ENCODE measurements at regions not wholly inside any gene's neighbourhood (a gene's known extent, or its start where the extent isn't known, plus 50 kb on each side); places are given as distances from the start of the nearest gene placed in this dataset.
"Not testable (repeated sequence)": the region's sequence is repeated elsewhere in the genome, so short reads cannot be mapped to it uniquely, and the experiment has no call there.

GRCh38 chr9:95783426-95783975, 92.0 kb upstream of the ERCC6L2 start:
- H3K27ac ChIP-seq (ENCODE audit: insufficient read depth, low read length, poor library complexity, severe bottlenecking): no peak overlapping the region
- H3K9me3 Mint-ChIP-seq: no peaks in the 10 kb centered on the region
- no peaks in the 10 kb centered on the region for H3K36me3 Mint-ChIP-seq
- H3K27me3 Mint-ChIP-seq: no peaks in the 10 kb centered on the region
- H3K27ac Mint-ChIP-seq: no peak overlapping the region
- no peaks in the 10 kb centered on the region for H3K4me1 ChIP-seq (ENCODE audit: control insufficient read depth, insufficient read depth, low read length, poor library complexity, severe bottlenecking)
- DNase-seq: no peak
- no peaks in the 10 kb centered on the region for H3K27me3 ChIP-seq (ENCODE audit: control insufficient read depth, insufficient read depth, low read length)
- H3K36me3 ChIP-seq (ENCODE audit: control insufficient read depth, insufficient read depth, low read length): no peaks in the 10 kb centered on the region
- no peaks in the 10 kb centered on the region for H3K9me3 ChIP-seq (ENCODE audit: control insufficient read depth in 2 of 2, low read length in 2 of 2)
- ATAC-seq (ENCODE audit: low read depth in 2 of 2): no peak
- no peaks in the 10 kb centered on the region for H3K4me1 Mint-ChIP-seq
- H3K4me3 ChIP-seq (ENCODE audit: low read depth, low read length): no peak overlapping the region
- H3K4me3 Mint-ChIP-seq: no peak overlapping the region

- H3K27ac ChIP-seq (ENCODE audit: insufficient read depth, low read length, poor library complexity, severe bottlenecking): no peak overlapping the region
- no peaks in the 10 kb centered on the region for H3K4me1 Mint-ChIP-seq
- no peaks in the 10 kb centered on the region for H3K9me3 ChIP-seq (ENCODE audit: control insufficient read depth in 2 of 2, low read length in 2 of 2)
- H3K36me3 Mint-ChIP-seq: no peaks in the 10 kb centered on the region
- no peak overlapping the region for H3K27ac Mint-ChIP-seq
- DNase-seq (no peak), ATAC-seq (ENCODE audit: low read depth in 2 of 2) (no peak)
- no peaks in the 10 kb centered on the region for H3K27me3 ChIP-seq (ENCODE audit: control insufficient read depth, insufficient read depth, low read length)
- no peaks in the 10 kb centered on the region for H3K9me3 Mint-ChIP-seq
- no peaks in the 10 kb centered on the region for H3K36me3 ChIP-seq (ENCODE audit: control insufficient read depth, insufficient read depth, low read length)
- no peak overlapping the region for H3K4me3 Mint-ChIP-seq
- H3K4me1 ChIP-seq (ENCODE audit: control insufficient read depth, insufficient read depth, low read length, poor library complexity, severe bottlenecking): no peaks in the 10 kb centered on the region
- no peak overlapping the region for H3K4me3 ChIP-seq (ENCODE audit: low read depth, low read length)
- peaks cover 8% of the 10 kb centered on the region for H3K27me3 Mint-ChIP-seq
Observed at GRCh38 chr9:95780751-95781150, 94.7 kb upstream of the ERCC6L2 start.

DNA sequence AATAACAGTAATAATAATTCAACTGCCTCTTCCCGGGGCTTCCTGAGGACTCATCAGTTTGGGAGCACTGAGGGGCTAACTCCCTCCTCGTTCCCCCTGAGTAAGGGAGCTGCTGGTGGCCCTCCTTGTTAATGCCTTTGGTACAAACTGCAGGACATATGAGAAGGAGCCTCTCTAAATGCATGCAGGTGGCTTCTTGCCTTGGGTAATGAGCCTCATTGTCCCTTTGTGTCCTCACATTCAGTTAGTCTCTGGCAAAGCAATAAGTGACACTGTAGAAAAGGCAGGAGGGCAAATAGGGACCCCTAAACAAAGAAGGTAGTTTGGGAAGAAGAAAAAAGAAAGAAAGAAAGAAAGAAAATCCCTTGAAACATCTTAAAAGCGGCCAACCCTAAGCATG, 95.4 kb upstream of the ERCC6L2 start:
- ATAC-seq (ENCODE audit: low read depth in 2 of 2): no peak
- Histone ChIP-seq H3K4me1 (ENCODE audit: control insufficient read depth, insufficient read depth, low read length, poor library complexity, severe bottlenecking) (no peaks in the 10 kb centered on the region), H3K36me3 (ENCODE audit: control insufficient read depth, insufficient read depth, low read length) (no peaks in the 10 kb centered on the region), H3K4me3 (ENCODE audit: low read depth, low read length) (no peak overlapping the region), H3K9me3 (ENCODE audit: control insufficient read depth in 2 of 2, low read length in 2 of 2) (no peaks in the 10 kb centered on the region), H3K27me3 (ENCODE audit: control insufficient read depth, insufficient read depth, low read length) (no peaks in the 10 kb centered on the region), H3K27ac (ENCODE audit: insufficient read depth, low read length, poor library complexity, severe bottlenecking) (no peak overlapping the region)
- Mint-ChIP-seq H3K4me3 (no peak overlapping the region), H3K4me1 (no peaks in the 10 kb centered on the region), H3K9me3 (no peaks in the 10 kb centered on the region), H3K36me3 (no peaks in the 10 kb centered on the region), H3K27ac (no peak overlapping the region), H3K27me3 (peaks cover 8% of the 10 kb centered on the region)
- DNase-seq: no peak

DNA sequence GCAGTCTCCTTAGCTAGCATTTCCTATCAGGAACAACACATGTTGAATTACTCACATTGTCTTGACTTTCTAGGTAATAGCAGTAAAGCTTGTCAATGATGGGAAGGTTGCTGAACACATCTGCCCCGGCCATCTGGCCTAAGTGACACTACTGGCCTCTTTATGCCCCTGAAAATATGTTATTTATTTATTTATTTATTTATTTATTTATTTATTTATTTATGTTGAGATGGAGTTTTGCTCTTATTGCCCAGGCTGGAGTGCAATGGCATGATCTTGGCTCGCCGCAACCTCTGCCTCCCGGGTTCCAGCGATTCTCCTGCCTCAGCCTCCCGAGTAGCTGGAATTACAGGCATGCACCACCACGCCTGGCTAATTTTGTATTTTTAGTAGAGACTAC, 95.9 kb upstream of the ERCC6L2 start:
- H3K4me3 Mint-ChIP-seq; DNase-seq; ATAC-seq (ENCODE audit: low read depth in 2 of 2); H3K27me3 ChIP-seq (ENCODE audit: control insufficient read depth, insufficient read depth, low read length); H3K9me3 ChIP-seq (ENCODE audit: control insufficient read depth in 2 of 2, low read length in 2 of 2); H3K9me3 Mint-ChIP-seq; H3K36me3 ChIP-seq (ENCODE audit: control insufficient read depth, insufficient read depth, low read length); H3K27ac Mint-ChIP-seq; H3K4me1 Mint-ChIP-seq; H3K4me3 ChIP-seq (ENCODE audit: low read depth, low read length); H3K27ac ChIP-seq (ENCODE audit: insufficient read depth, low read length, poor library complexity, severe bottlenecking); H3K4me1 ChIP-seq (ENCODE audit: control insufficient read depth, insufficient read depth, low read length, poor library complexity, severe bottlenecking); H3K36me3 Mint-ChIP-seq: not testable (repeated sequence)
- peaks cover 12% of the 10 kb centered on the region for H3K27me3 Mint-ChIP-seq

DNA sequence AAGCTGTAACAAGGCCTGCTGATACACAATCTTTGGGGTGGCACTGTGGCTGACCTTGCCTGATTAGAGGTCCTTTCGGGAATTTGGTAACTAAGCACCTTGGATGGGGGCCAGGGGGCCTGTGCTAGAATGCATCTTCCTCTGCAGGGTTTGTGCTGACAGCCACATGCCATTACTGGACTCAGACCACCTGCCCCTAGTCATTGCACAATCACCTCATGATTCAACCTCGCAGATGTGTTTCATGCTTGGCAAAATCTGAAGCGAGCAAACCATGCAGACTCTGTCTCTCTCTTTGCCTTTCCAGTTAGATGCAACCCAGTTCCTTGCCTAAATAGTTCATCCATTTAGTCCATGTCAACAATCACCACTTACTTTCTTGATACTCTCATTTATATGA, 96.5 kb upstream of the ERCC6L2 start:
- no peak overlapping the region for H3K4me3 ChIP-seq (ENCODE audit: low read depth, low read length)
- no peaks in the 10 kb centered on the region for H3K27me3 ChIP-seq (ENCODE audit: control insufficient read depth, insufficient read depth, low read length)
- no peaks in the 10 kb centered on the region for H3K36me3 ChIP-seq (ENCODE audit: control insufficient read depth, insufficient read depth, low read length)
- H3K27ac ChIP-seq (ENCODE audit: insufficient read depth, low read length, poor library complexity, severe bottlenecking): no peak overlapping the region
- DNase-seq: no peak
- H3K9me3 Mint-ChIP-seq: no peaks in the 10 kb centered on the region
- peaks cover 15% of the 10 kb centered on the region for H3K27me3 Mint-ChIP-seq
- no peaks in the 10 kb centered on the region for H3K36me3 Mint-ChIP-seq
- H3K4me3 Mint-ChIP-seq: no peak overlapping the region
- H3K27ac Mint-ChIP-seq: no peak overlapping the region
- H3K4me1 ChIP-seq (ENCODE audit: control insufficient read depth, insufficient read depth, low read length, poor library complexity, severe bottlenecking): no peaks in the 10 kb centered on the region
- H3K4me1 Mint-ChIP-seq: no peaks in the 10 kb centered on the region
- no peaks in the 10 kb centered on the region for H3K9me3 ChIP-seq (ENCODE audit: control insufficient read depth in 2 of 2, low read length in 2 of 2)
- no peak for ATAC-seq (ENCODE audit: low read depth in 2 of 2)

GRCh38 chr9:95777136-95777535, 98.4 kb upstream of the ERCC6L2 start:
- Mint-ChIP-seq H3K27ac (no peak overlapping the region), H3K27me3 (peaks cover 30% of the 10 kb centered on the region), H3K9me3 (no peaks in the 10 kb centered on the region), H3K4me1 (no peaks in the 10 kb centered on the region), H3K4me3 (no peak overlapping the region), H3K36me3 (no peaks in the 10 kb centered on the region)
- DNase-seq: no peak
- Histone ChIP-seq H3K27ac (ENCODE audit: insufficient read depth, low read length, poor library complexity, severe bottlenecking) (no peak overlapping the region), H3K27me3 (ENCODE audit: control insufficient read depth, insufficient read depth, low read length) (no peaks in the 10 kb centered on the region), H3K4me1 (ENCODE audit: control insufficient read depth, insufficient read depth, low read length, poor library complexity, severe bottlenecking) (no peaks in the 10 kb centered on the region), H3K36me3 (ENCODE audit: control insufficient read depth, insufficient read depth, low read length) (no peaks in the 10 kb centered on the region), H3K9me3 (ENCODE audit: control insufficient read depth in 2 of 2, low read length in 2 of 2) (no peaks in the 10 kb centered on the region), H3K4me3 (ENCODE audit: low read depth, low read length) (no peak overlapping the region)
- ATAC-seq (ENCODE audit: low read depth in 2 of 2): no peak

- ATAC-seq (ENCODE audit: low read depth in 2 of 2): no peak
- no peak overlapping the region for H3K27ac ChIP-seq (ENCODE audit: insufficient read depth, low read length, poor library complexity, severe bottlenecking)
Observed at GRCh38 chr9:95776176-95776575, 99.3 kb upstream of the ERCC6L2 start.

GRCh38 chr9:95775191-95775590, 100.3 kb upstream of the ERCC6L2 start:
- Histone ChIP-seq H3K4me3 (ENCODE audit: low read depth, low read length) (no peak overlapping the region), H3K9me3 (ENCODE audit: control insufficient read depth in 2 of 2, low read length in 2 of 2) (no peaks in the 10 kb centered on the region), H3K4me1 (ENCODE audit: control insufficient read depth, insufficient read depth, low read length, poor library complexity, severe bottlenecking) (no peaks in the 10 kb centered on the region), H3K27me3 (ENCODE audit: control insufficient read depth, insufficient read depth, low read length) (peaks cover 2% of the 10 kb centered on the region), H3K36me3 (ENCODE audit: control insufficient read depth, insufficient read depth, low read length) (no peaks in the 10 kb centered on the region), H3K27ac (ENCODE audit: insufficient read depth, low read length, poor library complexity, severe bottlenecking) (no peak overlapping the region)
- H3K4me3 Mint-ChIP-seq: no peak overlapping the region
- H3K27ac Mint-ChIP-seq: no peak overlapping the region
- DNase-seq (no peak), ATAC-seq (ENCODE audit: low read depth in 2 of 2) (no peak)
- peaks cover 0 to 1% (median 0%) of the 10 kb centered on the region in 4 donors for H3K4me1 Mint-ChIP-seq
- H3K9me3 Mint-ChIP-seq: no peaks in the 10 kb centered on the region
- H3K36me3 Mint-ChIP-seq: no peaks in the 10 kb centered on the region
- H3K27me3 Mint-ChIP-seq: peaks cover 41% of the 10 kb centered on the region

More at GRCh38 chr9:95776176-95776575, 99.3 kb upstream of the ERCC6L2 start:
- no peak for DNase-seq
- Mint-ChIP-seq H3K4me1 (no peaks in the 10 kb centered on the region), H3K27me3 (peaks cover 37% of the 10 kb centered on the region), H3K4me3 (no peak overlapping the region), H3K36me3 (no peaks in the 10 kb centered on the region), H3K27ac (no peak overlapping the region), H3K9me3 (no peaks in the 10 kb centered on the region)
- Histone ChIP-seq H3K9me3 (ENCODE audit: control insufficient read depth in 2 of 2, low read length in 2 of 2) (no peaks in the 10 kb centered on the region), H3K27me3 (ENCODE audit: control insufficient read depth, insufficient read depth, low read length) (no peaks in the 10 kb centered on the region), H3K4me3 (ENCODE audit: low read depth, low read length) (no peak overlapping the region), H3K36me3 (ENCODE audit: control insufficient read depth, insufficient read depth, low read length) (no peaks in the 10 kb centered on the region), H3K4me1 (ENCODE audit: control insufficient read depth, insufficient read depth, low read length, poor library complexity, severe bottlenecking) (no peaks in the 10 kb centered on the region)
